PFSK-1 (cell line): ENCODE measurements at regions not wholly inside any gene's neighbourhood (a gene's known extent, or its start where the extent isn't known, plus 50 kb on each side); places are given as distances from the start of the nearest gene placed in this dataset.

ENCODE experiments used
- FOXP2 ChIP-seq: optimal IDR thresholded peaks from 2 replicates; pipeline ENCODE3; 2011; ENCODE audit warnings: borderline replicate concordance, control low read depth, inconsistent platforms; ENCODE audit not compliant: insufficient read depth; ENCODE audit errors: extremely low read length, extremely low read depth
- POLR2AphosphoS5 ChIP-seq: IDR thresholded peaks from 2 replicates; pipeline ENCODE4 v1.6.1; 2012; ENCODE audit warnings: low read depth, mild to moderate bottlenecking, control low read depth, low read length, moderate library complexity
- SIN3A ChIP-seq: IDR thresholded peaks from 2 replicates; pipeline ENCODE4 v1.6.1; 2012; ENCODE audit warnings: mild to moderate bottlenecking, low read length, moderate library complexity, borderline replicate concordance; ENCODE audit not compliant: insufficient read depth
- TAF1 ChIP-seq: IDR thresholded peaks from 2 replicates; pipeline ENCODE4 v1.6.1; 2012; ENCODE audit warnings: low read length, control low read depth, borderline replicate concordance; ENCODE audit not compliant: insufficient read depth
- TF ChIP-seq, protein P1 (sequence below), 2 experiments: IDR thresholded peaks; 2 replicates each; pipeline versions ENCODE4 v1.6.1 to v1.8.0; 2011 to 2012; ENCODE audit warnings: low read depth in 2 of 2, low read length in 2 of 2, control low read depth in 1 of 2, inconsistent platforms in 1 of 2, mild to moderate bottlenecking in 1 of 2, moderate library complexity in 1 of 2; ENCODE audit not compliant: insufficient read depth in 1 of 2

DNA sequence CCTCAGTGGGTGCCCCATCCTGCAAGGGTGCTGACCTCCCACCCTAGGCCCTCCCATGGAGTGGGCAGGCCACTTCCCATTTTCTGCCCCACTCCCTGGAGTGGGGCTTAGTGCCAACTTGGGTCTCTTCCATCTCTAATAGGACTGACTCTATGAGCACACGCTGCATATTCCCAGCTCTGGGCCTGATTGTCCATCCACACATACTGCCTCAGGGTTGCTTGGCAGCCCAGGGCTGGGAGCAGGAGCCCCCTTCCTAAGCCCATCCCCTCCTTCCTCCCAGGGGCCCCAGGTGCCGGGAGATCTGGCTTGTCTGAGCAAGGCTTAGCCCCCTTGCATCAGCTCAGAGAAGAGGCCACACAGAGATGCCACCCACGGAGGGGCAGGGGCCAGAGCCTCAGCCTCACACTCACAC lies 55.1 kb downstream of the PJA1 start:
- TF ChIP-seq, protein P1, sequence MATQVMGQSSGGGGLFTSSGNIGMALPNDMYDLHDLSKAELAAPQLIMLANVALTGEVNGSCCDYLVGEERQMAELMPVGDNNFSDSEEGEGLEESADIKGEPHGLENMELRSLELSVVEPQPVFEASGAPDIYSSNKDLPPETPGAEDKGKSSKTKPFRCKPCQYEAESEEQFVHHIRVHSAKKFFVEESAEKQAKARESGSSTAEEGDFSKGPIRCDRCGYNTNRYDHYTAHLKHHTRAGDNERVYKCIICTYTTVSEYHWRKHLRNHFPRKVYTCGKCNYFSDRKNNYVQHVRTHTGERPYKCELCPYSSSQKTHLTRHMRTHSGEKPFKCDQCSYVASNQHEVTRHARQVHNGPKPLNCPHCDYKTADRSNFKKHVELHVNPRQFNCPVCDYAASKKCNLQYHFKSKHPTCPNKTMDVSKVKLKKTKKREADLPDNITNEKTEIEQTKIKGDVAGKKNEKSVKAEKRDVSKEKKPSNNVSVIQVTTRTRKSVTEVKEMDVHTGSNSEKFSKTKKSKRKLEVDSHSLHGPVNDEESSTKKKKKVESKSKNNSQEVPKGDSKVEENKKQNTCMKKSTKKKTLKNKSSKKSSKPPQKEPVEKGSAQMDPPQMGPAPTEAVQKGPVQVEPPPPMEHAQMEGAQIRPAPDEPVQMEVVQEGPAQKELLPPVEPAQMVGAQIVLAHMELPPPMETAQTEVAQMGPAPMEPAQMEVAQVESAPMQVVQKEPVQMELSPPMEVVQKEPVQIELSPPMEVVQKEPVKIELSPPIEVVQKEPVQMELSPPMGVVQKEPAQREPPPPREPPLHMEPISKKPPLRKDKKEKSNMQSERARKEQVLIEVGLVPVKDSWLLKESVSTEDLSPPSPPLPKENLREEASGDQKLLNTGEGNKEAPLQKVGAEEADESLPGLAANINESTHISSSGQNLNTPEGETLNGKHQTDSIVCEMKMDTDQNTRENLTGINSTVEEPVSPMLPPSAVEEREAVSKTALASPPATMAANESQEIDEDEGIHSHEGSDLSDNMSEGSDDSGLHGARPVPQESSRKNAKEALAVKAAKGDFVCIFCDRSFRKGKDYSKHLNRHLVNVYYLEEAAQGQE (IDR thresholded peaks at IDR 0.05; ENCODE audit: insufficient read depth in 1 of 2, low read depth in 2 of 2, low read length in 2 of 2): no peak
- TF ChIP-seq SIN3A: no peak
- TF ChIP-seq TAF1: no peak
- TF ChIP-seq FOXP2: no peak
- TF ChIP-seq POLR2AphosphoS5: no peak

DNA sequence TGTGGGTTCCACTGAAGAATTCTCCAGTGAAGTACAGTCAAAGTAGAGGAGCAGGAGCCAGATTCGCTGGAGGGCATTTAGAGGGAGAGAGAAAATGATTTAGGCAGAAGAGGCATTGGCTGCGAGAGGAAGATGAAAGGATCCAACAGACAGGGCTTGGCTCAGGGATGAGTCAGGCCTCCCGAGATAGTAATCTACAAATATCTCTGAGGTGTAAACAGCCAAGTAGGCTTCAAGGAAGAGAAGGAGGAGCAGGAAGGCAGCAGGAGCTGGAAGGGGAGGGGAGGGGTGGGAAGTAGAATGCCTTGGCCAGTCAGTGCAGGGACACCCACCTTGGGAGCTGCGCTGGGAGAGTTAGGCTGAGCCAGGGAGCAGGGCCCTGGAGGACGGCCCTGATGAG lies 55.5 kb downstream of the PJA1 start:
- peak; percentile 13 for TF ChIP-seq FOXP2
- TF ChIP-seq SIN3A: 0 out of 2 replicates have a peak, but pooled peaks have one; percentile 53
- TF ChIP-seq TAF1: no peak

DNA sequence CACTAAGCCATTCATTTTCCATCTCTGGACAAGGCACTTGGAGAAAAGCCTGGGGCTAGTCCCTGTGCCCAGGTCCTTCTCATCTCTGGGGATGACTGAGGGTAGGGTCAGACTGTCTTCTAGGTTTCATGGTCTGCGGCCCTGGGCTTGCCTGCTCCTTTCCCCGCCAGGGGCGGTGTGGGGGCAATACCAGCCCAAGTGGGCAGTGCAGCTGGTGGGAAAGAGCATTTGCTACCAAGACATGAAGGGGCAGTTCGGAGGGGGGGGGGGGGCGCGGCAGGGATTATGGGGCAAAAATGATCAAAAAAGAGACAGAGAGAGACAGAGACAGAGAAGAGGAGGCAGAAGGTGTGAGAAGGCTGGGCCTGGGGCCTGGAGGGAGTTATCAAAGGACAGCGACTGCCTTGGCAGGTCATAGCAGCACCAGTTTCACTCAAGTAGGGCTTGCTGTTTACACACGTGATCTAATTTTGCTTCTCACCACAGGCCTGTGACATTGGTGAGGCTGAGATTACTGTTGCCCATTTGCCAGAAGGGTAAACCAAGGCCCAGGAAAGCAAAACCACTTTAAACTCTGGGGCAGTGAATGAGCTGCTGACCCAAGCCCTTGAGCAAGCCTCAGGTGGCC lies 56.1 kb downstream of the PJA1 start:
- no peak for TF ChIP-seq SIN3A
- TF ChIP-seq TAF1: no peak
- no peak for TF ChIP-seq POLR2AphosphoS5
- TF ChIP-seq, protein P1 (IDR thresholded peaks at IDR 0.05; ENCODE audit: insufficient read depth in 1 of 2, low read depth in 2 of 2, low read length in 2 of 2): no peak
- no peak for TF ChIP-seq FOXP2

DNA sequence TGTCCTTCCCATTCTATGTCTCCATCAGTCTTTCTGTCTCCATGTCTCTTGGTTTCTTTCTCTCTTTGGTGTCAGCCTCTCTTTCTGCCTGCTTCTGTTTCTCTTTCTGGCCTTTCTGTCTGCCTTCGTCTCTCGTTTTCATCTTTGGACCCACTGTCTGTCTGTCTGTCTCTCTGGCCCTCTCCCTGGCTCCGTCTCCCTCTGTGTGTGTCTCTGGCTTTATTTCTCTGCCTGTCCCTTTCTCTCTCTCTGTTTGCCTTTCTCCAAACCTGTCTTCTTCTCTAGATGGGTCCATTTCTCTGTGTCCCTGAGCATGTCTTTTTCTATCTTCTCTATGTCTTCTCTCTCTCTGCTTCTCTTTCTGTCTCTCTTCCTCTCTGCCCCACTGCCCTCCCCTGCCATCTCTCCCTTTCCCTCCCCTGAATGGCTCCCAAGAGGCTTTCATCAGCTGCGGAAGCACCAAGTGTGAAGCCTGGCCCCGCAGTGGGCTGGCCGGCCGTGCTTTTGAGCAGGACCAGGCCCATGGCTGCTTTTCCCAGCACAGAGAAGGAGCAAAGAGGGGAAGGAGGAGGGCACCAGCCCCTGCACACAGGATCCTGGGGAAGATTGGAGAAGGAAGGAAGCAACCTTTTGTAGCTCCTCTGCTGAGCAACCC lies 57.4 kb downstream of the PJA1 start:
- TF ChIP-seq SIN3A (no peak), POLR2AphosphoS5 (no peak), FOXP2 (no peak), TAF1 (no peak)
- TF ChIP-seq, protein P1 (IDR thresholded peaks at IDR 0.05; ENCODE audit: insufficient read depth in 1 of 2, low read depth in 2 of 2, low read length in 2 of 2): no peak

DNA sequence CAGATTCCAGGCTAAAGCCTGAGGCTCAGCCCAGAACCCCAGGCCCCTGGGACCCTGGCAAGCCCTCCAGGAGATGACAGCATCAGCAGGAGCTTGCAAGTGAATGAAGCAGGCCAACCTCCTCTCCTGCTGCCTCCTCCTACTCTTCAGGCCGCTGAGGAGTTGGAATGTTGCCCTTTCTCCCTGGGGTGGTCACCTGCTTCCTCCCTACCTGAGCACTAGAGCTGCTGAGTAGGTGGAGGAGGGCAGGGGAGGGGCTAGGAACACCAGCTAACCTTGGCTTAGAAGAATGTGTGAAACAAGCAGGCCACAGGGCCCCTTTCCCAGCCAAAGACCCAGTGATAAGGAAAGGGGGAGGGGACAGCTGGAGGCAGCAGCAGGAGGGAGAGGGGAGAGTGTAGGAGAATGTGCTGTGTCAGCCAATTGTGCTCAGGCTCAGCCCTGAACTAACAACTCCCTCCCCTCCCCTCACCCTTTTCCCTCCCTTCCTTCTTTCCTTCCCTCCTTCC lies 58.0 kb downstream of the PJA1 start:
- TF ChIP-seq TAF1 (no peak), FOXP2 (no peak), POLR2AphosphoS5 (no peak), SIN3A (no peak)
- TF ChIP-seq, protein P1 (IDR thresholded peaks at IDR 0.05; ENCODE audit: insufficient read depth in 1 of 2, low read depth in 2 of 2, low read length in 2 of 2): no peak
